ENCODE measurements at regions not wholly inside any gene's neighbourhood (a gene's known extent, or its start where the extent isn't known, plus 50 kb on each side); places are given as distances from the start of the nearest gene placed in this dataset.
"Not testable (repeated sequence)": the region's sequence is repeated elsewhere in the genome, so short reads cannot be mapped to it uniquely, and the experiment has no call there.

DNA sequence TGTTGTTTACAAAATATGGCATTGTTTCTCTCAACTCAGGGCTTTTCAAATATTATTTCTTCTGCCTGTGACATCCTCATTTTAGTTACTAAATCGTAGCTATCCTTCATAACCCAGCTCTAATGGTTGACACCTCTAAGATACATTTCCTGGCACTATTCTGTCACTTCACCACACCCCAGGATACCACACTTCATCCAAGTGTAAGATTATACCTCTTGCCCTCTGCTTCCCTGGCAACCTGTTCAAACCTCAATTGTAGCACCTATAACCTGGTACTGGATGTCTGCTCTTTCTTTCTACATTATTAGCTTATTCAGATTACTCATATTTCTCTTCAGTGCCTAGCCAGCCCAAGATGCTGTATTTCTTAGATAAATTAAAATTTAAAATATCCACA, 175.7 kb upstream of the SPIN4 start:
- no peaks in the 10 kb centered on the region for H3K4me1 ChIP-seq (replicated peaks; ENCODE audit: insufficient read depth)
- TF ChIP-seq, protein P1, sequence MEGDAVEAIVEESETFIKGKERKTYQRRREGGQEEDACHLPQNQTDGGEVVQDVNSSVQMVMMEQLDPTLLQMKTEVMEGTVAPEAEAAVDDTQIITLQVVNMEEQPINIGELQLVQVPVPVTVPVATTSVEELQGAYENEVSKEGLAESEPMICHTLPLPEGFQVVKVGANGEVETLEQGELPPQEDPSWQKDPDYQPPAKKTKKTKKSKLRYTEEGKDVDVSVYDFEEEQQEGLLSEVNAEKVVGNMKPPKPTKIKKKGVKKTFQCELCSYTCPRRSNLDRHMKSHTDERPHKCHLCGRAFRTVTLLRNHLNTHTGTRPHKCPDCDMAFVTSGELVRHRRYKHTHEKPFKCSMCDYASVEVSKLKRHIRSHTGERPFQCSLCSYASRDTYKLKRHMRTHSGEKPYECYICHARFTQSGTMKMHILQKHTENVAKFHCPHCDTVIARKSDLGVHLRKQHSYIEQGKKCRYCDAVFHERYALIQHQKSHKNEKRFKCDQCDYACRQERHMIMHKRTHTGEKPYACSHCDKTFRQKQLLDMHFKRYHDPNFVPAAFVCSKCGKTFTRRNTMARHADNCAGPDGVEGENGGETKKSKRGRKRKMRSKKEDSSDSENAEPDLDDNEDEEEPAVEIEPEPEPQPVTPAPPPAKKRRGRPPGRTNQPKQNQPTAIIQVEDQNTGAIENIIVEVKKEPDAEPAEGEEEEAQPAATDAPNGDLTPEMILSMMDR (conservative IDR thresholded peaks at IDR 0.05), result no peak
- no peak for TF ChIP-seq EZH2 (IDR thresholded peaks at IDR 0.05; ENCODE audit: low read depth)
- POLR2A ChIA-PET (ENCODE audit: unreplicated experiment), result no interaction called here
- H3K4me2 ChIP-seq, result no peak overlapping the region
- CTCF ChIA-PET, result no interaction called here
- H3K4me3 ChIP-seq, result no peak overlapping the region
- H3K9me2 ChIP-seq (ENCODE audit: insufficient read depth), result no peaks in the 10 kb centered on the region
- H3K27me3 ChIP-seq (ENCODE audit: insufficient read depth, low read depth), result no peaks in the 10 kb centered on the region
- intact Hi-C loops (cut with micrococcal nuclease; ENCODE audit: unreplicated experiment), result no loop called here
- no peak overlapping the region for H2AFZ ChIP-seq
- H4K20me1 ChIP-seq (ENCODE audit: insufficient read depth), result no peaks in the 10 kb centered on the region
- no peaks in the 10 kb centered on the region for H3K79me2 ChIP-seq (ENCODE audit: low read depth)
- no peaks in the 10 kb centered on the region for H3F3A ChIP-seq (ENCODE audit: insufficient read depth, low read depth)
- BruUV-seq (replicated peaks), result no TSS peak
- H3K27ac ChIP-seq, result no peak overlapping the region
- DNase-seq, result no peak
- no peaks in the 10 kb centered on the region for H3K36me3 ChIP-seq (ENCODE audit: low read depth)
- H3K9me3 ChIP-seq (ENCODE audit: insufficient read depth, low read depth), result no peaks in the 10 kb centered on the region; the same call in 1 of the 2 replicates

DNA sequence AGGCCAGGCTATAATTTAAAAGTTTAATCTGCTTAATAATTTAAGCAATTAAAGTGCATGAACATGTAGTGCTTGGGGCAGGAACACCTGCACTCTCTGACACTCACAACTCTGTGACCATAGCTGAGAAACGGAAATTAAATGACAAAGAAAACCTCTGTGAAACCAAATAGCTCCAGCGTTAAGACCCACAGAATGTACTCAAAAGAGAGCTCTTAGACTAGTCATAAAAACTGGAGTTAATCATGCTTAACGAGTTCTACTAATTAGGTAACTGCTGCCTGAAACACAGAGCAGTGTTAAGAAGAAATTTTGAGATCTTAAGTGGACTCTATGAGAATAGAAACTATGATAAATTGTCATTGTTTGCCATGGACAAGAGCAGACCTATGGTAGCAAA, 174.4 kb upstream of the SPIN4 start:
- intact Hi-C loops (cut with micrococcal nuclease; ENCODE audit: unreplicated experiment), result no loop called here
- H3K27me3 ChIP-seq (ENCODE audit: insufficient read depth, low read depth), result no peaks in the 10 kb centered on the region
- ChIA-PET CTCF (no interaction called here), POLR2A (ENCODE audit: unreplicated experiment) (no interaction called here)
- no peaks in the 10 kb centered on the region for H4K20me1 ChIP-seq (ENCODE audit: insufficient read depth)
- no peaks in the 10 kb centered on the region for H3K4me1 ChIP-seq (replicated peaks; ENCODE audit: insufficient read depth)
- no peaks in the 10 kb centered on the region for H3K79me2 ChIP-seq (ENCODE audit: low read depth)
- no peak overlapping the region for H3K4me2 ChIP-seq
- no peak for TF ChIP-seq EZH2 (IDR thresholded peaks at IDR 0.05; ENCODE audit: low read depth)
- TF ChIP-seq, protein P1 (conservative IDR thresholded peaks at IDR 0.05), result no peak
- no TSS peak for BruUV-seq (replicated peaks)
- H3K9me2 ChIP-seq (ENCODE audit: insufficient read depth), result no peaks in the 10 kb centered on the region
- no peaks in the 10 kb centered on the region for H3K36me3 ChIP-seq (ENCODE audit: low read depth)
- no peak for DNase-seq
- no peaks in the 10 kb centered on the region for H3K9me3 ChIP-seq (ENCODE audit: insufficient read depth, low read depth)
- no peaks in the 10 kb centered on the region for H3F3A ChIP-seq (ENCODE audit: insufficient read depth, low read depth)
- H3K27ac ChIP-seq, result no peak overlapping the region
- no peak overlapping the region for H2AFZ ChIP-seq
- no peak overlapping the region for H3K4me3 ChIP-seq

DNA sequence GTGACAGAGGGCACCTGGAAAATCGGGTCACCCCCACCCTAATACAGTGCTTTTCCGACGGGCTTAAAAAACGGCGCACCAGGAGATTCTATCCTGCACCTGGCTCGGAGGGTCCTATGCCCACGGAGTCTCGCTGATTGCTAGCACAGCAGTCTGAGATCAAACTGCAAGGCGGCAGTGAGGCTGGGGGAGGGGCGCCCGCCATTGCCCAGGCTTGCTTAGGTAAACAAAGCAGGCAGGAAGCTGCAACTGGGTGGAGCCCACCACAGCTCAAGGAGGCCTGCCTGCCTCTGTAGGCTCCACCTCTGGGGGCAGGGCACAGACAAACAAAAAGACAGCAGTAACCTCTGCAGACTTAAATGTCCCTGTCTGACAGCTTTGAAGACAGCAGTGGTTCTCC, 168.2 kb upstream of the SPIN4 start:
- H2AFZ ChIP-seq; H3K4me2 ChIP-seq; H3F3A ChIP-seq (ENCODE audit: insufficient read depth, low read depth); H3K27me3 ChIP-seq (ENCODE audit: insufficient read depth, low read depth); H3K27ac ChIP-seq; H3K4me3 ChIP-seq; H3K36me3 ChIP-seq (ENCODE audit: low read depth); DNase-seq; H3K79me2 ChIP-seq (ENCODE audit: low read depth); BruUV-seq (replicated peaks); H3K9me2 ChIP-seq (ENCODE audit: insufficient read depth); intact Hi-C loops (cut with micrococcal nuclease; ENCODE audit: unreplicated experiment); H4K20me1 ChIP-seq (ENCODE audit: insufficient read depth); CTCF ChIA-PET; H3K4me1 ChIP-seq (replicated peaks; ENCODE audit: insufficient read depth); H3K9me3 ChIP-seq (ENCODE audit: insufficient read depth, low read depth): not testable (repeated sequence)
- POLR2A ChIA-PET (ENCODE audit: unreplicated experiment), result interaction anchor here (0.6 kb wide), 1 partner anchor 544 kb away, joined by 4 read pairs; no protein-coding TSS in a partner anchor

DNA sequence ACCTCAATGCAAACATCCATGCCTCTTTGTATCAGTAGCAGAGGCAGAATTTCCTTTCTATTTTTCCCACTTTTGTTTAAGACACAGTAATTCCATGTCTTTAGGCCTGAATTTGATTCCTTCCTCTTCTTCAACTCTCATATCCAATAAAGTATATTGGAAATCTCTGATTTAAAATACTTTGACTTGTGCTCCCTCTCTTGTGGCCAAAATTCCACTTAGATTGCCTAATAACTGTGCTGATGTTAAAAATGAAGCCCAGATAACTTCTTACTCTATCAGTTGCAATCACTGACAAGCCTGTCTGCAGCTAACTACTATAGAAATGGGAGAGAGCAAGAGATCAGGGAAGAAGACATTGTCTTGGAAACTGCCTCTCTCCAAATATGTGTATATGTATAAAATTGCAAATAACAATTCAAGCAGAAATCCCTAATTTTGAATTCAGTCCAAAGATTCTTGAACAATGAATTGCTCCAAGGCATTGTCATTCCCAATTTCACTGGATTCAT, 163.5 kb upstream of the SPIN4 start:
- POLR2A ChIA-PET (ENCODE audit: unreplicated experiment), result no interaction called here
- DNase-seq, result no peak
- Histone ChIP-seq H3K9me2 (ENCODE audit: insufficient read depth) (no peaks in the 10 kb centered on the region), H3K79me2 (ENCODE audit: low read depth) (no peaks in the 10 kb centered on the region), H3K36me3 (ENCODE audit: low read depth) (no peaks in the 10 kb centered on the region), H3F3A (ENCODE audit: insufficient read depth, low read depth) (no peaks in the 10 kb centered on the region), H3K4me3 (no peak overlapping the region), H3K4me2 (no peak overlapping the region), H3K9me3 (ENCODE audit: insufficient read depth, low read depth) (no peaks in the 10 kb centered on the region), H3K27me3 (ENCODE audit: insufficient read depth, low read depth) (no peaks in the 10 kb centered on the region), H3K4me1 (replicated peaks; ENCODE audit: insufficient read depth) (no peaks in the 10 kb centered on the region), H4K20me1 (ENCODE audit: insufficient read depth) (no peaks in the 10 kb centered on the region), H2AFZ (no peak overlapping the region), H3K27ac (no peak overlapping the region)
- CTCF ChIA-PET, result no interaction called here
- intact Hi-C loops (cut with micrococcal nuclease; ENCODE audit: unreplicated experiment), result no loop called here
- BruUV-seq (replicated peaks), result no TSS peak
- TF ChIP-seq EZH2 (IDR thresholded peaks at IDR 0.05; ENCODE audit: low read depth), result no peak
- TF ChIP-seq, protein P1 (conservative IDR thresholded peaks at IDR 0.05), result no peak

All from PC-9 (cell line).